Activated T-cell treated with anti-CD3 and anti-CD28 coated beads, Interleukin-2, amount 50 U/mL, for 24 hours (primary cell): ENCODE measurements at regions not wholly inside any gene's neighbourhood (a gene's known extent, or its start where the extent isn't known, plus 50 kb on each side); places are given as distances from the start of the nearest gene placed in this dataset.
"Not testable (repeated sequence)": the region's sequence is repeated elsewhere in the genome, so short reads cannot be mapped to it uniquely, and the experiment has no call there.

Experiments used
- DNase-seq: peaks from one replicate; pipeline ENCODE4 v3.0.0-alpha.2; 2020
- H3K27ac Mint-ChIP-seq: 2 replicates; pipeline ENCODE4 v1.8.0; 2020; ENCODE audit warnings: mild to moderate bottlenecking, mixed read lengths
- H3K27me3 Mint-ChIP-seq: 2 replicates; pipeline ENCODE4 v1.8.0; 2020; ENCODE audit warnings: mixed read lengths
- H3K36me3 Mint-ChIP-seq: 2 replicates; pipeline ENCODE4 v1.8.0; 2020; ENCODE audit warnings: low read depth, mixed read lengths
- H3K4me1 Mint-ChIP-seq: 2 replicates; pipeline ENCODE4 v1.8.0; 2020; ENCODE audit warnings: low read depth, mixed read lengths
- H3K4me3 Mint-ChIP-seq: 2 replicates; pipeline ENCODE4 v1.8.0; 2020; ENCODE audit warnings: mild to moderate bottlenecking, moderate library complexity, mixed read lengths
- H3K9me3 Mint-ChIP-seq: 2 replicates; pipeline ENCODE4 v1.8.0; 2020; ENCODE audit warnings: mixed read lengths

- Mint-ChIP-seq H3K4me1 (peaks cover 18% of the 10 kb centered on the region), H3K36me3 (no peaks in the 10 kb centered on the region), H3K9me3 (no peaks in the 10 kb centered on the region), H3K27me3 (peaks cover 3% of the 10 kb centered on the region), H3K4me3 (peak overlapping the region; percentile 48), H3K27ac (peak overlapping the region; percentile 90)
- DNase-seq, result no peak
Observed at GRCh38 chrX:109782994-109783700, 50.1 kb upstream of the ACSL4 start.

GRCh38 chrX:109783701-109784079 lies 50.6 kb upstream of the ACSL4 start:
- no peaks in the 10 kb centered on the region for H3K36me3 Mint-ChIP-seq
- no peak overlapping the region for H3K4me3 Mint-ChIP-seq
- H3K27me3 Mint-ChIP-seq, result peaks cover 3% of the 10 kb centered on the region
- no peaks in the 10 kb centered on the region for H3K9me3 Mint-ChIP-seq
- DNase-seq, result no peak
- H3K4me1 Mint-ChIP-seq, result peaks cover 18% of the 10 kb centered on the region
- H3K27ac Mint-ChIP-seq, result peak overlapping the region; percentile 90

- no peak for DNase-seq
- H3K27ac Mint-ChIP-seq, result no peak overlapping the region
- no peaks in the 10 kb centered on the region for H3K9me3 Mint-ChIP-seq
- H3K4me1 Mint-ChIP-seq, result peaks cover 18% of the 10 kb centered on the region
- no peaks in the 10 kb centered on the region for H3K36me3 Mint-ChIP-seq
- H3K4me3 Mint-ChIP-seq, result no peak overlapping the region
- peaks cover 5% of the 10 kb centered on the region for H3K27me3 Mint-ChIP-seq
Observed at GRCh38 chrX:109785053-109785452, 52.0 kb upstream of the ACSL4 start.

- not testable (repeated sequence) for H3K9me3 Mint-ChIP-seq, H3K27ac Mint-ChIP-seq, H3K36me3 Mint-ChIP-seq, DNase-seq, H3K4me3 Mint-ChIP-seq, H3K4me1 Mint-ChIP-seq
- peaks cover 23% of the 10 kb centered on the region for H3K27me3 Mint-ChIP-seq
Observed at GRCh38 chrX:109790511-109790910, 57.5 kb upstream of the ACSL4 start.

- H3K4me1 Mint-ChIP-seq, result no peaks in the 10 kb centered on the region
- no peaks in the 10 kb centered on the region for H3K9me3 Mint-ChIP-seq
- no peak overlapping the region for H3K4me3 Mint-ChIP-seq
- H3K27ac Mint-ChIP-seq, result no peak overlapping the region
- no peak for DNase-seq
- H3K36me3 Mint-ChIP-seq, result no peaks in the 10 kb centered on the region
- H3K27me3 Mint-ChIP-seq, result peaks cover 41% of the 10 kb centered on the region
Observed at GRCh38 chrX:109793191-109793590, 60.1 kb upstream of the ACSL4 start.

GRCh38 chrX:109795682-109796081 lies 62.6 kb upstream of the ACSL4 start:
- Mint-ChIP-seq H3K9me3 (no peaks in the 10 kb centered on the region), H3K36me3 (no peaks in the 10 kb centered on the region), H3K27ac (no peak overlapping the region), H3K4me1 (no peaks in the 10 kb centered on the region), H3K27me3 (peaks cover 37% of the 10 kb centered on the region), H3K4me3 (no peak overlapping the region)
- DNase-seq, result no peak

GRCh38 chrX:109797311-109797975 lies 64.4 kb upstream of the ACSL4 start:
- Mint-ChIP-seq H3K36me3 (no peaks in the 10 kb centered on the region), H3K4me3 (no peak overlapping the region), H3K9me3 (no peaks in the 10 kb centered on the region), H3K27ac (no peak overlapping the region), H3K4me1 (no peaks in the 10 kb centered on the region), H3K27me3 (peaks cover 34% of the 10 kb centered on the region)
- no peak for DNase-seq

- Mint-ChIP-seq H3K27me3 (peaks cover 48% of the 10 kb centered on the region), H3K36me3 (no peaks in the 10 kb centered on the region), H3K4me3 (no peak overlapping the region), H3K4me1 (no peaks in the 10 kb centered on the region), H3K9me3 (no peaks in the 10 kb centered on the region), H3K27ac (no peak overlapping the region)
- DNase-seq, result no peak
Observed at GRCh38 chrX:109812236-109812635, 79.2 kb upstream of the ACSL4 start.

- Mint-ChIP-seq H3K27me3 (peaks cover 52% of the 10 kb centered on the region), H3K4me3 (no peak overlapping the region), H3K27ac (no peak overlapping the region), H3K9me3 (no peaks in the 10 kb centered on the region), H3K4me1 (no peaks in the 10 kb centered on the region), H3K36me3 (no peaks in the 10 kb centered on the region)
- DNase-seq, result no peak
Observed at GRCh38 chrX:109813236-109813635, 80.2 kb upstream of the ACSL4 start.

- Mint-ChIP-seq H3K4me1 (no peaks in the 10 kb centered on the region), H3K27me3 (peaks cover 35% of the 10 kb centered on the region), H3K36me3 (no peaks in the 10 kb centered on the region), H3K9me3 (no peaks in the 10 kb centered on the region), H3K27ac (no peak overlapping the region), H3K4me3 (no peak overlapping the region)
- DNase-seq, result no peak
Observed at GRCh38 chrX:109818976-109819375, 85.9 kb upstream of the ACSL4 start.

- Mint-ChIP-seq H3K27ac (no peak overlapping the region), H3K4me1 (no peaks in the 10 kb centered on the region)
Observed at GRCh38 chrX:109822861-109823260, 89.8 kb upstream of the ACSL4 start.

GRCh38 chrX:109826954-109827708 lies 94.1 kb upstream of the ACSL4 start:
- H3K36me3 Mint-ChIP-seq, result no peaks in the 10 kb centered on the region

More at GRCh38 chrX:109822861-109823260, 89.8 kb upstream of the ACSL4 start:
- H3K4me3 Mint-ChIP-seq, result no peak overlapping the region
- no peaks in the 10 kb centered on the region for H3K36me3 Mint-ChIP-seq
- no peak for DNase-seq
- H3K27me3 Mint-ChIP-seq, result peaks cover 11% of the 10 kb centered on the region
- H3K9me3 Mint-ChIP-seq, result no peaks in the 10 kb centered on the region

GRCh38 chrX:109827772-109828171 lies 94.7 kb upstream of the ACSL4 start:
- no peak overlapping the region for H3K4me3 Mint-ChIP-seq
- H3K4me1 Mint-ChIP-seq, result peaks cover 3% of the 10 kb centered on the region
- H3K27ac Mint-ChIP-seq, result no peak overlapping the region

More at GRCh38 chrX:109826954-109827708, 94.1 kb upstream of the ACSL4 start:
- Mint-ChIP-seq H3K27me3 (peaks cover 32% of the 10 kb centered on the region), H3K4me3 (no peak overlapping the region), H3K9me3 (no peaks in the 10 kb centered on the region), H3K4me1 (peaks cover 3% of the 10 kb centered on the region), H3K27ac (no peak overlapping the region)
- DNase-seq, result no peak

GRCh38 chrX:109830157-109830703 lies 97.2 kb upstream of the ACSL4 start:
- Mint-ChIP-seq H3K36me3 (no peaks in the 10 kb centered on the region), H3K27me3 (peaks cover 44% of the 10 kb centered on the region), H3K27ac (no peak overlapping the region), H3K4me1 (peaks cover 3% of the 10 kb centered on the region), H3K4me3 (no peak overlapping the region), H3K9me3 (no peaks in the 10 kb centered on the region)
- no peak for DNase-seq

More at GRCh38 chrX:109827772-109828171, 94.7 kb upstream of the ACSL4 start:
- Mint-ChIP-seq H3K27me3 (peaks cover 37% of the 10 kb centered on the region), H3K9me3 (no peaks in the 10 kb centered on the region), H3K36me3 (no peaks in the 10 kb centered on the region)
- DNase-seq, result no peak
